ENCODE measurements at regions not wholly inside any gene's neighbourhood (a gene's known extent, or its start where the extent isn't known, plus 50 kb on each side); places are given as distances from the start of the nearest gene placed in this dataset.
A peak's percentile ranks its signal among the peaks of the same experiment; 100 is the strongest.

DNA sequence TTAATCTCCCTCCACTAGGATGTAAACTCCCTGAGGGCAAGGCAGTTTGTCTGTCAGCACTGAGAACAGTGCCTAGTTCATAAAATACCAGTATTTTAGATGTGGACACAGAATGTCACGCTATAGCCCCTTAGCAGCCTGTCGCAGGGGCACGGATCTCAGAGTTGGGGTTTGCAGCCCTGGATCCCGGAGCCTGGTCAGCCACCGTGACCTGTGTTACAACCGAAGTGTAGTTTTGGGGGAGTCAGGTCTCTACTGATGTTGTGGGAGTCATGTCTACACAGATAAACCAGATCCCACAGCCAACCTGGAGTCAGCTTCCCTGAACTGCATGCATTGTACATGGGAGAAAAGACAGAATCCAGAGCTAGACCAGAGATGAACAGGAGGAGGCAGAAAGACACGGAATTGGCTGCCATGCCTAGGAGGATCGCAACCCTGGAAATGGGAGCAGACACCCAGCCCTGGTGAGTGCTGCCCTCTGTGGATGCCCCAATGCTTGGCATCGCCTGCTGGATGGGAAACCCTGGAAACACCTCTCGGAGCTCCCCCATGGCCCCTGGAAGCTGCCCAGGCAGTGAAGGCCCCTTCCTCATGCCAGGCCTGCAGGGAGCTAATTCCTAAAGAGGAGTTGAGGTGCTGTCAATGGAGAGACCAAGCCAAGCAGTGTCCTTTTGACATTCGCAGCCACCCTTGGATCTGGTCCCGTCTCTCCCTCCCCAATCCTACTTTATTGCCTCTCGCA is 851.3 kb downstream of the TBC1D22A start:
- TF ChIP-seq GATA2 (IDR thresholded peaks at IDR 0.05; ENCODE audit: low read depth, low read length), result no peak
- TF ChIP-seq GATA3 (IDR thresholded peaks at IDR 0.05; ENCODE audit: low read depth, low read length), result no peak

DNA sequence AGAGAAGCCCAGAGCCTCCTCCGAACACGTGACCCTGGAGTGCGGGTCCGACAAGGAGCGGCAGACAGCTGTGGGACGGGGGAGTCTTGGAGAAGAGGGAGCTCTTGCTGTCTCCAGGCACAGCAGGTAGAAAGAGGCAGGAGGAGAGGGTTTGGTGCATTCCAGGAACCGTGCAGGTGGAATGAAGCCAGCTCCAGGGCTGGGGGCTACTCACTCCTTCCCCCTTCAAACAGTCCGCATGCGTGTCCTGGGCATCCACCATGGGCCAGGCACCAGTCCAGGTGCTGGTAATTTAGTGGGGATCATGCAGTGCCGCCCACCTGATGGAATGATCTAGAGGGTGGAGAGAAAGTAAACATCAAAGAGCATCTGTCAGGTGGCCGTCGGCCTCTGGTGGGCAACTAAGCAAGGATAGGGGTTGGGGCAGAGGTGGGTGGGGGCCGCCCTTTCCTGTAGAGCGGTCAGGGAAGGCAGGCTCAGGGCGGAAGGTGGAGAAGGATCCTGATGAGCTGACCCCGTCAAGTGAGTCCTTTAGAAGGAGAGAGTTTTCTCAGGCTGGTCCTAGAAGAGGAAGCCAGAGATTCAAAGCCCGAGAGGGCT is 850.0 kb downstream of the TBC1D22A start:
- TF ChIP-seq GATA3 (IDR thresholded peaks at IDR 0.05; ENCODE audit: low read depth, low read length) (no peak), GATA2 (IDR thresholded peaks at IDR 0.05; ENCODE audit: low read depth, low read length) (no peak)

DNA sequence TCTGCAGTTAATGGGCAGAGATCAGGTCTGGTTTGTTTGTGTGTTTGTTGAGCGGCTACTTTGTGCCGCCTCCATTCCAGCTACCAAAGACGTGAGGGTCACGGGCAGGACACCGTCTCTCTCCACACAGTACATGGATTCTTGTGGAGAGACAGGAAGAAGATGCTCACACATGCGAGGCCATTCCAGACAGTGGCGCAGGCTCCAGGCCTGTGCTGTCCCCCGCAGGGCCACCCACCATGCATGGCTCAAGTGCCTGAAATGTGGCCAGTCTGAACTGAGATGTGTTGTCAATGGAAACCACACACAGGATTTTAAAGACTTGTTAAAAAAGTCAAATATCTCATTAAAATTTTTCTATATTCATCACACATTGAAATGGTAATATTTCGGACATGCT is 848.3 kb downstream of the TBC1D22A start:
- TF ChIP-seq GATA3 (IDR thresholded peaks at IDR 0.05; ENCODE audit: low read depth, low read length) (no peak), GATA2 (IDR thresholded peaks at IDR 0.05; ENCODE audit: low read depth, low read length) (no peak)

DNA sequence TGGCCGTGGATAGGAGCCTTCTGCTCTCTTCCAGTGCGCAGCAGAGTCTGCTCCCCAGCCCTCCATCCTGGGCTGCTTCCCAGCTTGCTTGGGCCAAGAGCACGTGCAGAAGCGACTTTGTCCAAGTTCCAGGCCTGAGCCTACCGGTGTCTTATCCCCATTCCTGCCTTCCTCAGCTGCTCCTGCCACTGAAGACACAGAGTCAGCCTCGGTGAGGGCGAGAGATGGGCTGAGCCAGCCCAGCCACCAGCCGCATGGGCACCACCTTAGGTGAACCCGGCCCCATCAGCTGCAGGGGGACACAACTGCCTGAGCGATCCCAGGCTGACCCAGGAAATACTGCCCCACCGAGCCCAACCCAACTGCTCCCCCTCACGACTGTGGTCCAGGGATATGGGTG is 847.8 kb downstream of the TBC1D22A start:
- no peak for TF ChIP-seq GATA2 (IDR thresholded peaks at IDR 0.05; ENCODE audit: low read depth, low read length)
- no peak for TF ChIP-seq GATA3 (IDR thresholded peaks at IDR 0.05; ENCODE audit: low read depth, low read length)

DNA sequence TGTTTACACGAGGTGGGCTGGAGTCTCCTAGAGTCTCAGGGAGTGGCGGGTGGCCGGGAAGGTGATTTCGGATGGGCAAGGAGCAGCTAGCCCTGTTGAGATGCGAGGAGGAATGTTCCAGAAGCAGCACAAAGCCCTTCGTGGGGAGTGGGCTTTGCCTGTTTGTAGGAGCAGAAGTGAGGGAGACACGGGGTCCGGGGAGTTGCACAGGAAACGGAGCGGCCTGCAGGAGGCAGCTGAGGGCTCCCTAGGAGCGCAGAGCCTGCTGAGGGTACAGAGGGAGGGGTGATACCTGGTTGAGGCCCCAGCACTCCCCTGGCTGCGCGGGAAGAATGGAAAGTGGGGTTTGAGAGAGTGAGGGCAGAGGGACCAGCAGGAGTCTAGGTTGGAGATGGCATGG is 847.2 kb downstream of the TBC1D22A start:
- no peak for TF ChIP-seq GATA2 (IDR thresholded peaks at IDR 0.05; ENCODE audit: low read depth, low read length)
- no peak for TF ChIP-seq GATA3 (IDR thresholded peaks at IDR 0.05; ENCODE audit: low read depth, low read length)

DNA sequence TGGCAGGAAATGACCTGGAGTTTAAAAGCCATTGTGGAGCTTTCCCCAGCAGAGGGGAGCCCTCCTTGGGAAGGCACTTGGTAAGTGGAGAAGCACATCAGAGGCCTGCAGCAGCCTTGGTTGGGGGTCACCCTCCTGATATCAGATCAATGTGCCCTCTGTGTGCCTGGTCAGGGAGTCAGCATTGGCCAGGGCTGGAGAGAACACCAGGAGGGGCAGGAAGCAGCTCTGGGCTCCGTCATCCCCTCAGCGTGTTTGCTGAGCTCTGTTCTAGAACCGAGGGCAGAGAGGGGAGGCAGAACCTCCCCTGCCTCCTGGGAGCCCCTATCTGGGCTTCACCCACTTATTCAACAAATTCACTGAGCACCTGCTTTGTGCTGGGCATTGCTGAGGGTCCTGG is 846.0 kb downstream of the TBC1D22A start:
- TF ChIP-seq GATA3 (IDR thresholded peaks at IDR 0.05; ENCODE audit: low read depth, low read length) (no peak), GATA2 (IDR thresholded peaks at IDR 0.05; ENCODE audit: low read depth, low read length) (no peak)

DNA sequence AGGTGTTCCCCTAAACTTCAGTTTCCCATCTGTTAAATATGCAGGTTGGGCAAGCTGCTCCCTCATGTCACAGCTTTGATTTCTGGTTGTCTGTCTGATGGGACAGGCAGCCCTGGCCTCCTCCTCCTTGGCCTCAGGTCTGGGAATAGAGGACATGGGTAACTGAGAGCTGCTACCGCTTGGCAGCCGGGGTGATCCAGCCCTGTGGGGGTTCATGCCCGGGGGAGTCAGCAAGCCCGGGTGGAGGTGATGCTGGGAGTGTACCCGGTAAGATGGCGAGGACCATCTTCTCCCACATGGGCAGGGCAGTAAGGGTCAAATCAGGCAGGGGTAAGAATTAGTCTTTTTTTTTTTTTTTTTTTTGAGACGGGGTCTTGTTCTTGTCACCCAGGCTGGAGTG is 845.0 kb downstream of the TBC1D22A start:
- no peak for TF ChIP-seq GATA2 (IDR thresholded peaks at IDR 0.05; ENCODE audit: low read depth, low read length)

DNA sequence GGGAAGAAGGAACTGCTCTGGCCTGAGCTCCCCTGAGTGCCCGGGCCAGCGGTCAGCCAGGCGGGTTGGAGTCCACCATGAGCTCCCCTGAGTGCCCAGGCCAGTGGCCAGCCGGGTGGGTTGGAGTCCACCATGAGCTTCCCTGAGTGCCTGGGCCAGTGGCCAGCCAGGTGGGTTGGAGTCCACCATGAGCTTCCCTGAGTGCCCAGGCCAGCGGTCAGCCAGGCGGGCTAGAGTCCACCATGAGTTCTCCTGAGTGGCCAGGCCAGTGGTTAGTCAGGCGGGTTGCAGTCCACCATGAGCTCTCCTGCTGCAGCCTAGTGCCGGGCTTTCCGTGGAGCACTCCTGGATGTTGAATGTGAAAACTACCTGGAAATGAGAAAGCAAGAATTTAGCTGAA is 844.0 kb downstream of the TBC1D22A start:
- TF ChIP-seq GATA3 (IDR thresholded peaks at IDR 0.05; ENCODE audit: low read depth, low read length) (no peak), GATA2 (IDR thresholded peaks at IDR 0.05; ENCODE audit: low read depth, low read length) (no peak)

DNA sequence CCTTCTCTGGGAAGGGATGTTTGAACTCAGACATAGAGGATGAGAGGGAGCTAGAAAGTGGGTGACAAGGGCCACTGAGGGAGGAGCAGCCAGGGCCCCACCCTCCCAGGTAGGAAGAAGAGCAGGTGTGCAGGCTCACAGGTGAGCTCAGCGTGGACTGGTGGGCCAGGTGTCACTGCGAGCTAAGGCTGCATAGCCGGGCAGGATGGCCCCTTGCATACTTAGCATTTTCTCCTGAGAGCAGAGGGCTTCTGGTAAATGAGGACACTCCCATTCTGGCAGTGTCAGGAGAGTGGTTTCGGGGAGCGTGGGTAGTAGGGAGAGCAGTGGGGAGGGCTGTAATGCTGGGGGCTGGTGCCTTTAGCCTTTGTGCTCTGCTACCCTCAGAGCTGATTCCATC is 843.4 kb downstream of the TBC1D22A start:
- TF ChIP-seq GATA2 (IDR thresholded peaks at IDR 0.05; ENCODE audit: low read depth, low read length) (no peak), GATA3 (IDR thresholded peaks at IDR 0.05; ENCODE audit: low read depth, low read length) (no peak)

DNA sequence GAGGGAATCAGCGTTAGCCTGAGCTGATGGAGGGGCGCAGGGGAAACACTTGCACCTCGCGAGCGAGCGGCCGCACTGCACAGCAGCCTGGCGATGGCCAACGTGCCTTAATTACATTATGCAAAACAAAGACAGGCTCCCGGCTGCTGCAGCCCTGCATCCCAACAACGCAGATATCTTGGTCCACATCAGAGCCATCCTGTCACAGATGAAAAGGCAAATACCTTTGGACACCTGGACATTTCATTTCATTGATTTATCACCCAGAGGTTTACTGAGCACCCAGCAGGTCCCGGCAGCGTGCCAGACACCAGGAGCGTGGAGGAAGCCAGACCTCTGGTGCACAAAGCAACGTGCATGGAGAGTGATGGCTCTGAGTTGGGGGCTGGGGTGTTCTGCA is 843.0 kb downstream of the TBC1D22A start:
- no peak for TF ChIP-seq GATA3 (IDR thresholded peaks at IDR 0.05; ENCODE audit: low read depth, low read length)
- peak; percentile 91 for TF ChIP-seq GATA2 (IDR thresholded peaks at IDR 0.05; ENCODE audit: low read depth, low read length)

DNA sequence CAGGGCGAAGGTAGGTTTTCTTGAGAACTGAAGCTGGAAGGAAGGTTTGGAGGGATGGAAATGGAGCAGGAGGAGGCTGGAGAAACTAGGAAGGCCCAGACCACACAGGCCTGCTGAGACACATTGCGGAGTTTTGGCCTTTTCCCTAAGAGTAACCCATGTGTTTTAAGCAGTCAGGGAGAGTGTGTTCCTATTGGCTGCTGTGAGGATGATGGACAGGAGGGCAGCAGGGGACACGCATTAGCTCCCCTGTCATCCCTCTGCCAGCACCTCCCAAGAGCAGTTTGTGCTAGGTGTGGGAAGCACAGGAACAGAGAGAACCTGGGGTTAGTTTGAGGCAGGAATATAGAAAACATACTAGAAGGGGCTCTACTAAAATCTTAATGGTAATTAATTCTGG is 842.1 kb downstream of the TBC1D22A start:
- TF ChIP-seq GATA3 (IDR thresholded peaks at IDR 0.05; ENCODE audit: low read depth, low read length), result no peak
- TF ChIP-seq GATA2 (IDR thresholded peaks at IDR 0.05; ENCODE audit: low read depth, low read length), result no peak

DNA sequence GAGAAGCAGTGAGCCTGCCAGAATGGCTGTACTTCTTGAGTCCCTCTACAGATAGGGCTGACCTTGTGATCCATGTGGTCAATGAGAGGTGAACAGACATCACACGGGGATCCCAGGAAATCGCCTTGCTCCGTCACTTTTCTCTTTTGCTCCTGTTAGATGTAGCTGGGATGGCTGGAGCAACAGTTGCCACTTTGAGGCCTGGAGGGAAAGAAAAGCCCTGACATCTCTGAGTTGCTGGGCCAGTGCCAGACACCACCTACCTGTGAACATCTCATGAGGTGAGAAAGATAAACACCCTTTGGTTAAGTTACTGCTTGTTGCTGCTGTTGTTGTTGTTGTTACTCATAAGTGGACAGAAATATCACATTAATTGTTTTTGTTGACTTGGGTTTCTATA is 840.3 kb downstream of the TBC1D22A start:
- TF ChIP-seq GATA3 (IDR thresholded peaks at IDR 0.05; ENCODE audit: low read depth, low read length) (no peak), GATA2 (IDR thresholded peaks at IDR 0.05; ENCODE audit: low read depth, low read length) (no peak)

DNA sequence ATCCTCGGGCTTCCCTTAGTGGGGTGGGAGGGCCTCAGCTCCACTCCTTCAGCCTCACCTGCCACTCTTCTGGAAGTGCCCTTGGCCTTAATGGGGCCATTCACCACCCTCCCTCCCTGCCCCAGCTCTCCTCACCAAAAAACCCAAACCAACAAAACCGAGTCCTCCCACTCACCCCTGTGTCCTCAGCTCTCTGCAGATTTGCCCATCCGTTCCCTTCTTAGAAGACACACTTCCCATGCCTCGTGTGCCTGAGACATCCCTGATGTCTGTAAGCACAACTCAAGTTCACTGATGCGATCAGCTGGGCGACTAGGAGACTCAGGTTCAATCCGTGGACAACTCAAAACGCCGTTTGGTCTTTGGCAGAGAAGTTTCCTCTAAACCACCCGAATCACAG is 839.2 kb downstream of the TBC1D22A start:
- no peak for TF ChIP-seq GATA3 (IDR thresholded peaks at IDR 0.05; ENCODE audit: low read depth, low read length)
- TF ChIP-seq GATA2 (IDR thresholded peaks at IDR 0.05; ENCODE audit: low read depth, low read length), result no peak

DNA sequence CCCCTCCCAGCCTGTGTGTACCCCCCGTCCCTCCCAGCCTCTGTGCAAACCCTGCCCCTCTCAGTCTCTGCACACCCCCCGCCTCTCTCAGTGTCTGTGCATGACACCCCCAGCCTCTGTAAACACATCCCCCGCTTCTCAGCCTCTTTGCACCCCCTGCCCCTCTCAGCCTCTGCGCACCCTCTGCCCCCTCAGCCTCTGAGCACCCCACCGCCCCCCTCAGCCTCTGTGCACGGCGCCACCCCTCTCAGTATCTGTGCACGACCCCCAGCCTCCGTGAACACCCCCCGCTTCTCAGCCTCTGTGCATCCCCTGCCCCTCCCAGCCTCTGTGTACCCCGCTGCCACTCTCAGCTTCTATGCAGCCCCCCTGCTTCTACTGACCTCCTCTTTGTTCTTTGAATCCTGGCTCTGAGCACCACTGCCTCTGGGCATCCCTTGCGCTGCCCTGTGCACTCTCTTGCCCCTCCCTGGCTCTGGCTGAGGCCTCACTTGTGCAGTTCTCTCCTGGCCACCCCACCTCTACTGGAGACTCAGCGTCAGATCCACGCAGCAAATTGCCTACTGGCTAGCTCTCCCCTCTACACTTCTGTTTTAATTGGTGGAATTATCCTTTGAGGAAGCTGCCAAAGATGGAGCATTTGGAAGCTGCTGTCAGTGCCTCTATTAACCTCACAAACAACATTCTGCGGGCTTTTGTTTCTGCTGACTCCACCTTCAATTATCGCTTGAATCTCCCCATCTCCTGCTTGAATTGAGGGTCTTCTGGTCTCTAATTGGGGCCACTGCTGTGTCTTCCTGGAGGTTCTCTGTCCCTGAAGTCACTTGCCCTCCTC is 838.6 kb downstream of the TBC1D22A start:
- TF ChIP-seq GATA2 (IDR thresholded peaks at IDR 0.05; ENCODE audit: low read depth, low read length), result no peak
- TF ChIP-seq GATA3 (IDR thresholded peaks at IDR 0.05; ENCODE audit: low read depth, low read length), result no peak

DNA sequence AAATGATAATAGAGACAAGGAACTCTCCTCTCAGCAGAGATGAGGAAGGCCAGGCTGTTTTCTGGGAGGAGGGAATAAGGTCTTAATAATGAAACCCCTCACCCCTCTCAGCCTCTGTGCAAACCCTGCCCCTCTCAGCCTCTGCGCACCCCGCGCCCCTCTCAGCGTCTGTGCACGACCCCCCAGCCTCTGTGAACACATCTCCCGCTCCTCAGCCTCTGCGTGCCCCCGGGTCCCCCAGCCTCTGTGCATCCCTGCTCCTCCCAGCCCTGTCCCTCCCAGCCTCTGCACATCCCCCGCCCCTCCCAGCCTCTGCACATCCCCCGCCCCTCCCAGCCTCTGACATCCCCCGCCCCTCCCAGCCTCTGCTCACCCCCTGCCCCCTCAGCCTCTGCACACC is 837.8 kb downstream of the TBC1D22A start:
- TF ChIP-seq GATA2 (IDR thresholded peaks at IDR 0.05; ENCODE audit: low read depth, low read length) (no peak), GATA3 (IDR thresholded peaks at IDR 0.05; ENCODE audit: low read depth, low read length) (no peak)
